Neural progenitor cell (in vitro differentiated cells): ENCODE measurements at regions not wholly inside any gene's neighbourhood (a gene's known extent, or its start where the extent isn't known, plus 50 kb on each side); places are given as distances from the start of the nearest gene placed in this dataset.

Experiments used
- DNase-seq: peaks from one replicate; pipeline ENCODE4 v3.0.0-alpha.2; 2016; ENCODE audit warnings: low spot score
- H2AFZ ChIP-seq: fragments of 200-600 bp; sonication (generic); replicated peaks from 2 replicates; pipeline ENCODE4 v1.6.1; 2016; ENCODE audit warnings: antibody characterized with exemption
- H3F3A ChIP-seq: fragments of 200-600 bp; sonication (generic); 2 replicates; pipeline ENCODE4 v1.6.1; 2016; ENCODE audit warnings: antibody characterized with exemption, low read depth
- H3K27ac ChIP-seq: fragments of 200-600 bp; sonication (generic); 2 replicates; pipeline ENCODE4 v1.5.1; 2016; ENCODE audit warnings: mild to moderate bottlenecking
- H3K27me3 ChIP-seq: fragments of 200-600 bp; sonication (generic); 2 replicates; pipeline ENCODE4 v1.6.1; 2016; ENCODE audit warnings: mild to moderate bottlenecking, moderate library complexity
- H3K36me3 ChIP-seq: fragments of 200-600 bp; sonication (generic); 2 replicates; pipeline ENCODE4 v1.5.1; 2016
- H3K4me1 ChIP-seq: fragments of 200-600 bp; sonication (generic); 2 replicates; pipeline ENCODE4 v1.6.1; 2016; ENCODE audit warnings: mixed run types
- H3K4me2 ChIP-seq: fragments of 200-600 bp; sonication (generic); 2 replicates; pipeline ENCODE4 v1.6.1; 2016
- H3K4me3 ChIP-seq: fragments of 200-600 bp; sonication (generic); 2 replicates; pipeline ENCODE4 v1.5.1; 2016
- H3K79me2 ChIP-seq: fragments of 200-600 bp; sonication (generic); 2 replicates; pipeline ENCODE4 v1.6.1; 2016; ENCODE audit warnings: low read depth
- H3K9ac ChIP-seq: fragments of 200-600 bp; sonication (generic); 2 replicates; pipeline ENCODE4 v1.6.1; 2016
- H3K9me3 ChIP-seq: fragments of 200-600 bp; sonication (generic); 2 replicates; pipeline ENCODE4 v1.5.1; 2016; ENCODE audit warnings: low read depth
- H4K20me1 ChIP-seq: fragments of 200-600 bp; sonication (generic); 2 replicates; pipeline ENCODE4 v1.6.1; 2016; ENCODE audit warnings: low read depth
- H3K27ac Mint-ChIP-seq: 3 replicates; pipeline ENCODE4 v1.8.0; 2021; ENCODE audit warnings: mixed read lengths
- H3K27me3 Mint-ChIP-seq: 2 replicates; pipeline ENCODE4 v1.8.0; 2022; ENCODE audit warnings: low read depth, mild to moderate bottlenecking, inconsistent platforms, moderate library complexity, mixed read lengths; ENCODE audit not compliant: insufficient read depth
- H3K36me3 Mint-ChIP-seq: 3 replicates; pipeline ENCODE4 v1.8.0; 2021; ENCODE audit warnings: mixed read lengths
- H3K4me1 Mint-ChIP-seq: 3 replicates; pipeline ENCODE4 v1.8.0; 2021; ENCODE audit warnings: mixed read lengths
- H3K4me3 Mint-ChIP-seq: 3 replicates; pipeline ENCODE4 v1.8.0; 2021; ENCODE audit warnings: mild to moderate bottlenecking, moderate library complexity, mixed read lengths
- H3K9me3 Mint-ChIP-seq: 3 replicates; pipeline ENCODE4 v1.8.0; 2020; ENCODE audit warnings: mixed read lengths
- CTCF ChIP-seq: fragments of 200-600 bp; sonication (generic); IDR thresholded peaks from 2 replicates; pipeline ENCODE4 v1.5.1; 2017; ENCODE audit warnings: antibody characterized with exemption, mild to moderate bottlenecking
- EZH2 ChIP-seq: fragments of 200-600 bp; sonication (generic); IDR thresholded peaks from 2 replicates; pipeline ENCODE4 v1.6.1; 2017; ENCODE audit warnings: antibody characterized with exemption, mild to moderate bottlenecking, moderate library complexity
- EZH2phosphoT487 ChIP-seq: fragments of 200-600 bp; sonication (generic); IDR thresholded peaks from 2 replicates; pipeline ENCODE4 v1.6.1; 2017; ENCODE audit warnings: antibody characterized with exemption

- no peaks in the 10 kb centered on the region for H3K79me2 ChIP-seq
- no peaks in the 10 kb centered on the region for H3K4me1 ChIP-seq
- H3K36me3 Mint-ChIP-seq, result no peaks in the 10 kb centered on the region
- no peaks in the 10 kb centered on the region for H3K27me3 Mint-ChIP-seq
- DNase-seq, result no peak
- no peak overlapping the region for H3K27ac ChIP-seq
- H3K27ac Mint-ChIP-seq, result no peak overlapping the region
- no peak overlapping the region for H3K9ac ChIP-seq
- H2AFZ ChIP-seq, result no peak overlapping the region
- no peak for TF ChIP-seq EZH2phosphoT487
- TF ChIP-seq CTCF, result no peak
- no peak for TF ChIP-seq EZH2
- no peaks in the 10 kb centered on the region for H4K20me1 ChIP-seq
- no peaks in the 10 kb centered on the region for H3K27me3 ChIP-seq
- no peaks in the 10 kb centered on the region for H3K4me1 Mint-ChIP-seq
- H3K4me2 ChIP-seq, result no peak overlapping the region
- no peaks in the 10 kb centered on the region for H3F3A ChIP-seq
- no peak overlapping the region for H3K4me3 ChIP-seq
- no peaks in the 10 kb centered on the region for H3K9me3 ChIP-seq
- H3K36me3 ChIP-seq, result no peaks in the 10 kb centered on the region
- H3K9me3 Mint-ChIP-seq, result peaks cover 2% of the 10 kb centered on the region
- no peak overlapping the region for H3K4me3 Mint-ChIP-seq
Measured at GRCh38 chr5:165642366-165642765, 2136.9 kb downstream of the MAT2B start.

- H3K9me3 ChIP-seq, result no peaks in the 10 kb centered on the region
- TF ChIP-seq CTCF, result no peak
- TF ChIP-seq EZH2, result no peak
- no peak for TF ChIP-seq EZH2phosphoT487
- H3K36me3 ChIP-seq, result no peaks in the 10 kb centered on the region
- no peak overlapping the region for H3K4me3 ChIP-seq
- no peaks in the 10 kb centered on the region for H4K20me1 ChIP-seq
- no peaks in the 10 kb centered on the region for H3K9me3 Mint-ChIP-seq
- peaks cover 2% of the 10 kb centered on the region for H3K27me3 Mint-ChIP-seq
- no peaks in the 10 kb centered on the region for H3K4me1 ChIP-seq
- no peak overlapping the region for H3K27ac ChIP-seq
- H3K9ac ChIP-seq, result no peak overlapping the region
- no peak overlapping the region for H3K4me2 ChIP-seq
- no peak overlapping the region for H3K4me3 Mint-ChIP-seq
- H3K27me3 ChIP-seq, result no peaks in the 10 kb centered on the region
- no peaks in the 10 kb centered on the region for H3F3A ChIP-seq
- H3K36me3 Mint-ChIP-seq, result no peaks in the 10 kb centered on the region
- no peak for DNase-seq
- H3K27ac Mint-ChIP-seq, result no peak overlapping the region
- no peaks in the 10 kb centered on the region for H3K4me1 Mint-ChIP-seq
- no peak overlapping the region for H2AFZ ChIP-seq
- no peaks in the 10 kb centered on the region for H3K79me2 ChIP-seq
Measured at GRCh38 chr5:165665735-165666400, 2160.4 kb downstream of the MAT2B start.

GRCh38 chr5:165673499-165673898 is 2168.1 kb downstream of the MAT2B start:
- peaks cover 2% of the 10 kb centered on the region for H3K27me3 Mint-ChIP-seq
- Histone ChIP-seq H3K79me2 (no peaks in the 10 kb centered on the region), H2AFZ (no peak overlapping the region), H3K27ac (no peak overlapping the region), H3K9me3 (no peaks in the 10 kb centered on the region), H3K4me1 (no peaks in the 10 kb centered on the region), H3K4me3 (no peak overlapping the region), H3F3A (no peaks in the 10 kb centered on the region), H3K4me2 (no peak overlapping the region), H3K9ac (no peak overlapping the region), H3K36me3 (no peaks in the 10 kb centered on the region), H3K27me3 (no peaks in the 10 kb centered on the region), H4K20me1 (no peaks in the 10 kb centered on the region)
- H3K4me1 Mint-ChIP-seq, result no peaks in the 10 kb centered on the region
- no peak overlapping the region for H3K4me3 Mint-ChIP-seq
- H3K36me3 Mint-ChIP-seq, result no peaks in the 10 kb centered on the region
- TF ChIP-seq EZH2phosphoT487 (no peak), CTCF (no peak), EZH2 (no peak)
- H3K9me3 Mint-ChIP-seq, result no peaks in the 10 kb centered on the region
- H3K27ac Mint-ChIP-seq, result no peak overlapping the region
- DNase-seq, result no peak
